Right renal pelvis (tissue), 4 donors: ENCODE measurements at regions not wholly inside any gene's neighbourhood (a gene's known extent, or its start where the extent isn't known, plus 50 kb on each side); places are given as distances from the start of the nearest gene placed in this dataset.

Source experiments
- DNase-seq, 4 donors: peaks; one replicate each; pipeline ENCODE4 v3.0.0-alpha.2; 2013; ENCODE audit warnings: low read depth in 4 of 4, low spot score in 3 of 4, missing footprints in 1 of 4

GRCh38 chr3:187924651-187925050, 179.4 kb upstream of the BCL6 start:
- no peak for DNase-seq

GRCh38 chr3:187925326-187925725, 180.1 kb upstream of the BCL6 start:
- no peak for DNase-seq

- DNase-seq, result no peak
Measured at GRCh38 chr3:187926620-187927019, 181.4 kb upstream of the BCL6 start.

- no peak for DNase-seq
Measured at GRCh38 chr3:187927565-187927964, 182.3 kb upstream of the BCL6 start.

- no peak for DNase-seq
Measured at GRCh38 chr3:187929112-187929816, 184.0 kb upstream of the BCL6 start.

GRCh38 chr3:187930021-187930420, 184.8 kb upstream of the BCL6 start:
- no peak for DNase-seq

GRCh38 chr3:187931101-187931500, 185.8 kb upstream of the BCL6 start:
- DNase-seq, result no peak

- no peak for DNase-seq
Measured at GRCh38 chr3:187931770-187932278, 186.6 kb upstream of the BCL6 start.

- no peak for DNase-seq
Measured at GRCh38 chr3:187932530-187932929, 187.3 kb upstream of the BCL6 start.

- no peak for DNase-seq
Measured at GRCh38 chr3:187935623-187936156, 190.4 kb upstream of the BCL6 start.

- no peak for DNase-seq
Measured at GRCh38 chr3:187936676-187937075, 191.4 kb upstream of the BCL6 start.

GRCh38 chr3:187939891-187940290, 194.6 kb upstream of the BCL6 start:
- DNase-seq, result no peak

- no peak for DNase-seq
Measured at GRCh38 chr3:187941135-187941847, 196.0 kb upstream of the BCL6 start.

- DNase-seq, result no peak
Measured at GRCh38 chr3:187941848-187942194, 196.6 kb upstream of the BCL6 start.

- DNase-seq, result no peak
Measured at GRCh38 chr3:187942658-187943241, 197.5 kb upstream of the BCL6 start.

- DNase-seq, result no peak
Measured at GRCh38 chr3:187943677-187944389, 198.6 kb upstream of the BCL6 start.

GRCh38 chr3:187944390-187945179, 199.3 kb upstream of the BCL6 start:
- no peak for DNase-seq

GRCh38 chr3:187945374-187945773, 200.1 kb upstream of the BCL6 start:
- no peak for DNase-seq

GRCh38 chr3:187946163-187946691, 201.0 kb upstream of the BCL6 start:
- DNase-seq, result no peak

GRCh38 chr3:187946981-187947380, 201.7 kb upstream of the BCL6 start:
- no peak for DNase-seq
